NB4 (cell line): ENCODE measurements at regions not wholly inside any gene's neighbourhood (a gene's known extent, or its start where the extent isn't known, plus 50 kb on each side); places are given as distances from the start of the nearest gene placed in this dataset.

Experiments
- POLR2A ChIP-seq: IDR thresholded peaks from 2 replicates; pipeline ENCODE4 v1.6.1; 2011; ENCODE audit warnings: mild to moderate bottlenecking; ENCODE audit not compliant: insufficient read length; ENCODE audit errors: extremely low read depth
- TF ChIP-seq, protein P1 (sequence below): IDR thresholded peaks from one replicate; pipeline ENCODE4 v1.5.1; 2012; ENCODE audit warnings: low read depth, low read length
- TF ChIP-seq, protein P2 (sequence below): IDR thresholded peaks from 2 replicates; pipeline ENCODE4 v1.6.1; 2011; ENCODE audit warnings: low read depth, low read length

DNA sequence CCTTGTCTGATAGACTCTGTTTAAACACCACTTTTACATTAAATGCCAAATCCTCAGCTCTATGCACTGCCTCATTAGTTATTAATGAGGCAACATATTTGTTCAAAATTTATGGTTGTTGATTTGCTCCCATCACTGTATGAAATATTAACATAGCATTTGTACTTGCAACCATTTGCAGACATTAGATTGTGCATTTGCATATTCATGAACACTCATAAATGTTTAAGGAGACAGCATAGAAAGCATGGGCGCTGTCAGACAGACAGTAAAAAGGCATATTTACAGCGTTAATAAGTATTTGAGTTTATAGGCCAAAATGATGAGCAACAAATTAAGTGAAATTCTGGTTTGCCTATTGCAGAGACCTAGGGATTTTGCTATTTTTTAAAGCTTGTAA is 502.3 kb downstream of the TXNL1 start:
- no peak for TF ChIP-seq POLR2A
- TF ChIP-seq, protein P1, sequence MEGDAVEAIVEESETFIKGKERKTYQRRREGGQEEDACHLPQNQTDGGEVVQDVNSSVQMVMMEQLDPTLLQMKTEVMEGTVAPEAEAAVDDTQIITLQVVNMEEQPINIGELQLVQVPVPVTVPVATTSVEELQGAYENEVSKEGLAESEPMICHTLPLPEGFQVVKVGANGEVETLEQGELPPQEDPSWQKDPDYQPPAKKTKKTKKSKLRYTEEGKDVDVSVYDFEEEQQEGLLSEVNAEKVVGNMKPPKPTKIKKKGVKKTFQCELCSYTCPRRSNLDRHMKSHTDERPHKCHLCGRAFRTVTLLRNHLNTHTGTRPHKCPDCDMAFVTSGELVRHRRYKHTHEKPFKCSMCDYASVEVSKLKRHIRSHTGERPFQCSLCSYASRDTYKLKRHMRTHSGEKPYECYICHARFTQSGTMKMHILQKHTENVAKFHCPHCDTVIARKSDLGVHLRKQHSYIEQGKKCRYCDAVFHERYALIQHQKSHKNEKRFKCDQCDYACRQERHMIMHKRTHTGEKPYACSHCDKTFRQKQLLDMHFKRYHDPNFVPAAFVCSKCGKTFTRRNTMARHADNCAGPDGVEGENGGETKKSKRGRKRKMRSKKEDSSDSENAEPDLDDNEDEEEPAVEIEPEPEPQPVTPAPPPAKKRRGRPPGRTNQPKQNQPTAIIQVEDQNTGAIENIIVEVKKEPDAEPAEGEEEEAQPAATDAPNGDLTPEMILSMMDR = no peak
- TF ChIP-seq, protein P2, sequence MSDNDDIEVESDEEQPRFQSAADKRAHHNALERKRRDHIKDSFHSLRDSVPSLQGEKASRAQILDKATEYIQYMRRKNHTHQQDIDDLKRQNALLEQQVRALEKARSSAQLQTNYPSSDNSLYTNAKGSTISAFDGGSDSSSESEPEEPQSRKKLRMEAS = no peak
